ENCODE measurements at regions not wholly inside any gene's neighbourhood (a gene's known extent, or its start where the extent isn't known, plus 50 kb on each side); places are given as distances from the start of the nearest gene placed in this dataset.

- Histone ChIP-seq H3K27ac (ENCODE audit: insufficient read length, low read depth, low read length) (no peak overlapping the region), H3K23ac (ENCODE audit: insufficient read length, low read depth, low read length) (no peak overlapping the region), H3K14ac (ENCODE audit: insufficient read depth, low read length) (no peak overlapping the region), H4K20me1 (ENCODE audit: control insufficient read depth, insufficient read depth, insufficient read length) (no peaks in the 10 kb centered on the region), H2AK5ac (ENCODE audit: insufficient read length, low read length) (no peak overlapping the region), H3K18ac (ENCODE audit: insufficient read length, low read depth, low read length) (no peak overlapping the region), H3K79me1 (ENCODE audit: insufficient read depth, low read depth, low read length, poor library complexity, severe bottlenecking) (no peaks in the 10 kb centered on the region), H2BK15ac (ENCODE audit: low read depth, low read length) (no peak overlapping the region), H2BK12ac (ENCODE audit: insufficient read length, low read depth, low read length) (no peak overlapping the region), H3K4me1 (ENCODE audit: insufficient read depth, low read length) (no peaks in the 10 kb centered on the region), H2AFZ (ENCODE audit: low read length) (no peak overlapping the region), H2BK120ac (ENCODE audit: low read depth, low read length, poor library complexity, severe bottlenecking) (no peak overlapping the region), H4K91ac (ENCODE audit: insufficient read length, low read depth, low read length) (no peak overlapping the region), H2BK5ac (ENCODE audit: insufficient read length, low read length) (no peak overlapping the region), H4K8ac (replicated peaks; ENCODE audit: insufficient read length, low read depth, low read length) (no peak overlapping the region), H3K27me3 (ENCODE audit: insufficient read depth, low read length) (no peaks in the 10 kb centered on the region), H3K9ac (ENCODE audit: extremely low read depth, insufficient read length, low read length) (no peak overlapping the region), H3T11ph (ENCODE audit: low read length) (no peak overlapping the region), H3K4me2 (ENCODE audit: insufficient read depth, insufficient read length, low read length) (no peak overlapping the region), H2BK20ac (ENCODE audit: low read depth, low read length, poor library complexity, severe bottlenecking) (no peak overlapping the region), H3K79me2 (ENCODE audit: insufficient read depth, low read length) (no peaks in the 10 kb centered on the region), H4K5ac (ENCODE audit: insufficient read length, low read depth, low read length) (no peak overlapping the region), H3K23me2 (ENCODE audit: insufficient read length, low read depth, low read length, poor library complexity, severe bottlenecking) (no peaks in the 10 kb centered on the region), H3K9me3 (ENCODE audit: control insufficient read depth, low read depth, low read length) (no peaks in the 10 kb centered on the region), H3K4ac (ENCODE audit: low read depth, low read length) (no peak overlapping the region), H3K56ac (ENCODE audit: insufficient read length, low read depth, low read length) (no peak overlapping the region)
- no peak for DNase-seq
- H3K27me3 Mint-ChIP-seq (ENCODE audit: low read depth), result no peaks in the 10 kb centered on the region
- no peak overlapping the region for H3K4me3 Mint-ChIP-seq
- no CpG with 5 or more reads among the region's 11 CpGs for WGBS (ENCODE audit: extremely low coverage, insufficient read length, low lambda C conversion rate)
- no peaks in the 10 kb centered on the region for H3K36me3 Mint-ChIP-seq (ENCODE audit: insufficient read depth in 1 of 3, low read depth in 3 of 3)
- TF ChIP-seq CTCF (conservative IDR thresholded peaks at IDR 0.05), result no peak
- no peaks in the 10 kb centered on the region for H3K9me3 Mint-ChIP-seq
- H3K27ac Mint-ChIP-seq, result no peak overlapping the region
- no peaks in the 10 kb centered on the region for H3K4me1 Mint-ChIP-seq
Measured at GRCh38 chr16:64475627-64476351, 646.1 kb downstream of the CDH11 start.

All from H9 (cell line).